HFF-Myc (cell line): ENCODE measurements at regions not wholly inside any gene's neighbourhood (a gene's known extent, or its start where the extent isn't known, plus 50 kb on each side); places are given as distances from the start of the nearest gene placed in this dataset.

ENCODE experiments used
- DNase-seq: peaks from one replicate; pipeline ENCODE4 v3.0.0-alpha.2; 2011; ENCODE audit warnings: low read depth; ENCODE audit errors: extremely low read depth
- H3K4me3 ChIP-seq: replicated peaks from 2 replicates; pipeline ENCODE4 v1.5.1; 2011; ENCODE audit warnings: low read depth, mild to moderate bottlenecking, control low read depth, low read length
- TF ChIP-seq, protein P1 (sequence below): IDR thresholded peaks from 2 replicates; pipeline ENCODE4 v1.5.1; 2012; ENCODE audit warnings: mild to moderate bottlenecking, low read depth, low read length, control low read depth; ENCODE audit errors: missing control alignments

DNA sequence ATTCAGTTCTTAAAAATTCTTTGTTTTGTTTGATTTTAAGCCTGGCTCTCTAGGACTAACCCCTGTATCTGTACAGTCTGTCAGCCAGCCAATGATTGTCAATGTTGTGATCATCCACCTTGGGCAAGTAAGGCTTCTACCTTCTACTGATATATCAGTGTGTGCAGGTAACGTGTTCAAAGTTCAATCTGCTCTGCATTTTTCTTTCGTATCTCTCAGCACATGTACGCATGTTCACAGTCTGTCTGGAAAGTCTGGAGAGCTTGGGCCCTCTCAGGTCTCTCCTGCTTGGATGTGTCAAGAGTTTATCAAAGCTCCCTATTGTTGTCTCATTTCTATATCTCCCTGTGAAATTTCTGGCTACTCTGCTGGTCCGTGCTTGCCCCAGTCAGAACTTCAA lies 138.6 kb upstream of the VRK1 start:
- TF ChIP-seq, protein P1, sequence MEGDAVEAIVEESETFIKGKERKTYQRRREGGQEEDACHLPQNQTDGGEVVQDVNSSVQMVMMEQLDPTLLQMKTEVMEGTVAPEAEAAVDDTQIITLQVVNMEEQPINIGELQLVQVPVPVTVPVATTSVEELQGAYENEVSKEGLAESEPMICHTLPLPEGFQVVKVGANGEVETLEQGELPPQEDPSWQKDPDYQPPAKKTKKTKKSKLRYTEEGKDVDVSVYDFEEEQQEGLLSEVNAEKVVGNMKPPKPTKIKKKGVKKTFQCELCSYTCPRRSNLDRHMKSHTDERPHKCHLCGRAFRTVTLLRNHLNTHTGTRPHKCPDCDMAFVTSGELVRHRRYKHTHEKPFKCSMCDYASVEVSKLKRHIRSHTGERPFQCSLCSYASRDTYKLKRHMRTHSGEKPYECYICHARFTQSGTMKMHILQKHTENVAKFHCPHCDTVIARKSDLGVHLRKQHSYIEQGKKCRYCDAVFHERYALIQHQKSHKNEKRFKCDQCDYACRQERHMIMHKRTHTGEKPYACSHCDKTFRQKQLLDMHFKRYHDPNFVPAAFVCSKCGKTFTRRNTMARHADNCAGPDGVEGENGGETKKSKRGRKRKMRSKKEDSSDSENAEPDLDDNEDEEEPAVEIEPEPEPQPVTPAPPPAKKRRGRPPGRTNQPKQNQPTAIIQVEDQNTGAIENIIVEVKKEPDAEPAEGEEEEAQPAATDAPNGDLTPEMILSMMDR: no peak
- DNase-seq: no peak
- no peak overlapping the region for H3K4me3 ChIP-seq

DNA sequence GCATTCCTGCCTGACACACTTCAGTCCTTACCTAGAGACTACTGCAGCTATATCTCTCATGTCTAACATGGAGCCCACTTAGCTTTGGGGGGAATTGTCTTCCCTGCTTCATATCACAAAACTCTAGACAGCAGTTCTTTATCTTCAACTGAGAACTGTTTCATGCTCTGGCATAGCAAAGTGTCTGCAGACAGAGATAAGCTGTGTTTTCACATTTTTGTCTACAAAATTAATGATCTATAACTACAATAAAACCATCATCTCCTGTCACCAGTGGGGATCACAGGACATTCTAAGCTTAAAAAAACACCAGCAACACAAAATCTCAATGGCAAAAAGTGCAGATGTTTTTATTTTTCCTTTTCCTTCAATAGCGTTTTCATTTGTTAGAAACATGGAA lies 137.1 kb upstream of the VRK1 start:
- no peak overlapping the region for H3K4me3 ChIP-seq
- TF ChIP-seq, protein P1: no peak
- no peak for DNase-seq

DNA sequence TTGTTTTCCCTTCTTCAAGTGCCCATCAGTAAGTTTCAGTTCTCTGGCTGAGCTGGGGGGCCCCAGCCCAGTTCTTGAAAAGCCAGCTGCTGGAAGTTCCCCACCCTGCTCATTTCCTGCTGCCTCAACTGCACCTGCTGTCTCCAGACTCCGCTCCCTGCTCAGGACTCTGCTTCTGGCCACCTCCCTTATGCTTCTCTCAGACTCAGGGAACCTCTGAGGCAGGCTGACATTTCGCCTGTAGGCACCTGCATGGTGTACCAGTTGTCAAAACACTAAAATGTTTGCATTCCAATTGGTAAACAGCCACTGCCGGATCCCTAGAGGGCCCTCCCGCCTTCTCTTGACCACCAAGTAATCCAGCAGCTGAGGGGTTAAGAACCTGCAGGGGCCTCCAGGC lies 136.5 kb upstream of the VRK1 start:
- TF ChIP-seq, protein P1: no peak
- DNase-seq: no peak
- no peak overlapping the region for H3K4me3 ChIP-seq

GRCh38 chr14:96661244-96661969 lies 135.8 kb upstream of the VRK1 start:
- no peak overlapping the region for H3K4me3 ChIP-seq
- DNase-seq: no peak
- TF ChIP-seq, protein P1: no peak

DNA sequence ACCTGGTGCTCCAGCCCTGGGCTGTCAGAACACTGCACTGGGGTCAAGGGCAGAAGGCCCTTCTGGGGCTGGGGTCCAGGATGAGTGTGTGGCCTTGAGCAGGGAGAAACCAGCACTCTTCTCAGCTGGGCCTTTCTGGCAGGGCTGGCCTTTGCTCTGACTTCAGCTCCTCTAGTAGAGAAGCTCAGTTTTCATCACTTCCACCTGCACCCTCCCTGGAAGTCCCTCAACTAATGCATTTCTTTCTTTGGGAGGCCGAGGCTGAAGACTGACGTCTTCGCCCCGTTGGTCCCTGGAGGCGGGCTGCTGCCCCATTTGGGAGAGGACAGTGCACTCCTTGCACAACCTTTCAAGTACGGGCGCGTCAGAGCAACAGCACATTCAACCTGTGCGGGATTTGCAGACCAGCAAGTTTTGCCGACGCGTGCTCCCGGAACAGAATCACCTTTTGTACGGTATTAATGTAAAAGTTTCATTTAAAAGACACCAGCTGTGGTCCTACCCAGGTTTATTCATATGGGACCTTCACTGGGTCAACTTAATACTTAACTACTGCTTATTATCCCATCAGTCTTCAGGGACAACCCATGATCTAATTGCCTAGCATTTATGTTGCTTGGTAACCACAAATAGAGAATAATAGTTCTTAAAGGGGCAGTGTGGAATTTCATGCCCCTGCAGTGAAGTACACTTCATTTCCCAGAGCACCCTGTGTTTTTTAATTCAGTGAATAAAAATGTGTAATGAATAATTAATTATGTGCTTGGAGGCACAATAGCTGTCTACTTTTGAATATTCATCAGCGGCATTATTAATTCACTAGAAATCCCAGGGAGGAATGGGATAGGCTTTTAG lies 134.8 kb upstream of the VRK1 start:
- H3K4me3 ChIP-seq: no peak overlapping the region
- TF ChIP-seq, protein P1: no peak
- DNase-seq: no peak

DNA sequence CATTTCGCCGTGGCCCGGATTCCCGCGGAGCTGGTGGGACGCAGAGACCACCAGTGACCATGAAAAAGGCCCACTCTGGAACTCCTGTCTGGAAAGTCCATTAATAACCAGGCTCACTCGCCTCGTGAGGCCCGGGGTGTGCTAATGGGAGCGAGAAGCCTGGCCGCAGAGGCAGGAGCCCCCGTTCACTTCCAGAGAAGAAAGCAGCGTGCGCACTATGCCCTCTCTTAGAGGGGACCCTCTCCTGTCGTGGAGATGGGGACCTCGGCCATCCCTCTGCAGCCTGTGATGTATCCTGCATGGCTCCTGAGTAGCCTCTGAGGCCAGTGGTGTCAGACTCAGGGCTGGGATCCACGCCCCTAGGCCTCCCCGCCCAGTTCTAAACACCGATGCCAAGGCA lies 134.1 kb upstream of the VRK1 start:
- no peak overlapping the region for H3K4me3 ChIP-seq
- TF ChIP-seq, protein P1: no peak
- no peak for DNase-seq
